HepG2 (cell line): ENCODE measurements at regions not wholly inside any gene's neighbourhood (a gene's known extent, or its start where the extent isn't known, plus 50 kb on each side); places are given as distances from the start of the nearest gene placed in this dataset.

ENCODE experiments used
- ATAC-seq: fragments of 200-7000 bp; cut with Tn5 transposase; 3 replicates; pipeline ENCODE4 v1.9.1; 2020; ENCODE audit warnings: mild to moderate bottlenecking, moderate library complexity
- BruUV-seq: library from RNA; stranded (reverse); fragments of 400-500 nt; replicated peaks from 2 replicates; lab custom pipeline; 2021; lab: Mats Ljungman, UMichigan
- CTCF ChIA-PET: fragments of 300-600 bp; formaldehyde crosslinking; extraction: SDS; loops from one replicate; lab custom pipeline; 2021; ENCODE audit warnings: low total read pairs, inconsistent platforms, low intra/inter-chr PET ratio; lab: Yijun Ruan, JAX
- POLR2A ChIA-PET: fragments of 350-600 bp; sonication (Branson Sonifier 250); formaldehyde crosslinking; loops from one replicate; lab custom pipeline; 2020; ENCODE audit warnings: antibody characterized with exemption, inconsistent platforms; lab: Yijun Ruan, JAX
- DNase-seq: peaks from one replicate; pipeline ENCODE4 v3.0.0-alpha.2; 2015; ENCODE audit warnings: low spot score
- FAIRE-seq: peaks from 3 replicates; lab custom pipeline; 2011; peaks lifted over from hg19 to GRCh38; lab: Jason Lieb, UNC
- H2AFZ ChIP-seq: one replicate; pipeline ENCODE4 v1.6.1; 2011; ENCODE audit warnings: low read length, inconsistent platforms
- H3K27ac ChIP-seq: fragments of 300-600 bp; 3 replicates; pipeline ENCODE4 v1.8.0; 2011; ENCODE audit warnings: mixed run types, mild to moderate bottlenecking, mixed read lengths, low read length, inconsistent platforms; ENCODE audit not compliant: insufficient read depth; ENCODE audit errors: extremely low read length
- H3K27me3 ChIP-seq, 2 experiments: fragments of 200-600 bp in 1 of 2; 2 replicates in 1 of 2; 3 replicates in 1 of 2; pipeline versions ENCODE4 v1.6.0 to v1.8.0; 2011; ENCODE audit warnings: low read length in 2 of 2, mild to moderate bottlenecking in 2 of 2, moderate library complexity in 2 of 2, inconsistent platforms in 1 of 2; ENCODE audit not compliant: insufficient read depth in 2 of 2, control insufficient read depth in 1 of 2
- H3K36me3 ChIP-seq, 2 experiments: fragments of 200-600 bp in 1 of 2; replicated peaks in 1 of 2; 2 replicates in 1 of 2; 3 replicates in 1 of 2; pipeline versions ENCODE4 v1.5.1 to v1.8.0; 2011; ENCODE audit warnings: low read length in 2 of 2, inconsistent platforms in 1 of 2; ENCODE audit not compliant: insufficient read depth in 2 of 2, control insufficient read depth in 1 of 2
- H3K4me1 ChIP-seq: 2 replicates; pipeline ENCODE4 v1.5.1; 2012; ENCODE audit warnings: low read length, inconsistent platforms; ENCODE audit not compliant: insufficient read depth
- H3K4me2 ChIP-seq: 2 replicates; pipeline ENCODE4 v1.6.0; 2011; ENCODE audit warnings: low read depth, low read length, inconsistent platforms
- H3K4me3 ChIP-seq, 3 experiments: fragments of 200-600 bp in 1 of 3; sonication (generic), shearing (Covaris generic) in 1 of 3; replicated peaks in 1 of 3; 2 replicates each; pipeline ENCODE4 v1.5.1; 2011 to 2016; ENCODE audit warnings: low read length in 3 of 3, inconsistent platforms in 2 of 3, low read depth in 2 of 3, mild to moderate bottlenecking in 2 of 3, control low read depth in 1 of 3, mixed read lengths in 1 of 3; ENCODE audit not compliant: insufficient read depth in 1 of 3
- H3K79me2 ChIP-seq: one replicate; pipeline ENCODE4 v1.6.1; 2011; ENCODE audit warnings: low read length, inconsistent platforms; ENCODE audit not compliant: insufficient read depth
- H3K9ac ChIP-seq: 2 replicates; pipeline ENCODE4 v1.6.0; 2011; ENCODE audit warnings: mild to moderate bottlenecking, low read depth, low read length, inconsistent platforms; ENCODE audit not compliant: insufficient read depth
- H3K9me3 ChIP-seq: 2 replicates; pipeline ENCODE4 v1.5.1; 2012; ENCODE audit warnings: mild to moderate bottlenecking, low read length
- H4K20me1 ChIP-seq: 2 replicates; pipeline ENCODE4 v1.6.0; 2011; ENCODE audit warnings: inconsistent platforms, mild to moderate bottlenecking, low read length, moderate library complexity; ENCODE audit not compliant: insufficient read depth
- BRCA1 ChIP-seq: sonication (generic); formaldehyde crosslinking; IDR thresholded peaks from 2 replicates; pipeline ENCODE4 v1.4.0; 2020; ENCODE audit warnings: missing genetic modification reagents
- CREB3 ChIP-seq: sonication (generic); formaldehyde crosslinking; IDR thresholded peaks from 2 replicates; pipeline ENCODE4 v1.5.0; 2020; ENCODE audit warnings: missing genetic modification reagents
- FOSL1 ChIP-seq: sonication (generic); formaldehyde crosslinking; IDR thresholded peaks from 2 replicates; pipeline ENCODE4 v1.9.0; 2021; ENCODE audit warnings: missing genetic modification reagents, borderline replicate concordance
- HOXA3 ChIP-seq: sonication (generic); formaldehyde crosslinking; IDR thresholded peaks from 2 replicates; pipeline ENCODE4 v1.5.0; 2020; ENCODE audit warnings: missing genetic modification reagents
- NR1H2 ChIP-seq: sonication (generic); formaldehyde crosslinking; IDR thresholded peaks from 2 replicates; pipeline ENCODE4 v1.8.1; 2022; ENCODE audit warnings: low read depth, missing genetic modification reagents, borderline replicate concordance
- RORA ChIP-seq: sonication (generic); formaldehyde crosslinking; IDR thresholded peaks from 2 replicates; pipeline ENCODE4 v1.5.0; 2020; ENCODE audit warnings: mild to moderate bottlenecking, missing genetic modification reagents, moderate library complexity
- TAF15 ChIP-seq: fragments of 200-400 bp; formaldehyde crosslinking; IDR thresholded peaks from one replicate; pipeline ENCODE4 v1.6.1; 2018; ENCODE audit warnings: mild to moderate bottlenecking, low read depth, low read length; ENCODE audit not compliant: poor library complexity, severe bottlenecking
- TEAD3 ChIP-seq: optimal IDR thresholded peaks from 2 replicates; pipeline ENCODE3; 2016; ENCODE audit warnings: borderline replicate concordance
- ZBTB2 ChIP-seq: sonication (generic); formaldehyde crosslinking; IDR thresholded peaks from 2 replicates; pipeline ENCODE4 v1.8.0; 2022; ENCODE audit warnings: low read depth, missing genetic modification reagents
- ZBTB39 ChIP-seq: sonication (generic); formaldehyde crosslinking; IDR thresholded peaks from 2 replicates; pipeline ENCODE4 v1.5.0; 2020; ENCODE audit warnings: missing genetic modification reagents
- ZFP82 ChIP-seq: sonication (generic); formaldehyde crosslinking; IDR thresholded peaks from 2 replicates; pipeline ENCODE4 v1.5.1; 2020; ENCODE audit warnings: mild to moderate bottlenecking, missing genetic modification reagents, borderline replicate concordance
- ZNF335 ChIP-seq: sonication (generic); formaldehyde crosslinking; IDR thresholded peaks from 2 replicates; pipeline ENCODE4 v1.4.0; 2020; ENCODE audit warnings: missing genetic modification reagents
- ZNF350 ChIP-seq: sonication (generic); formaldehyde crosslinking; IDR thresholded peaks from 2 replicates; pipeline ENCODE4 v1.4.0; 2020; ENCODE audit warnings: mild to moderate bottlenecking, low read depth, missing genetic modification reagents, borderline replicate concordance
- ZNF530 ChIP-seq: sonication (generic); formaldehyde crosslinking; IDR thresholded peaks from 2 replicates; pipeline ENCODE4 v1.5.0; 2020; ENCODE audit warnings: low read depth, mild to moderate bottlenecking, missing genetic modification reagents
- ZNF709 ChIP-seq: sonication (generic); formaldehyde crosslinking; IDR thresholded peaks from 2 replicates; pipeline ENCODE4 v1.5.0; 2020; ENCODE audit warnings: mild to moderate bottlenecking, missing genetic modification reagents
- ZNF800 ChIP-seq: sonication (generic); formaldehyde crosslinking; IDR thresholded peaks from 2 replicates; pipeline ENCODE4 v1.4.0; 2020; ENCODE audit warnings: missing genetic modification reagents
- WGBS: methylation state at CpG from one replicate; pipeline ENCODE4 v1.1.6; 2017; ENCODE audit warnings: low lambda C conversion rate; 5-methylcytosine and 5-hydroxymethylcytosine counted together
- in situ Hi-C: cut with HindIII; loops from 2 replicates; pipeline ENCODE4 v1.10.0; 2017; ENCODE audit warnings: low pct_unique_long_range_greater_than_20kb; ENCODE audit not compliant: extremely low pct_ligation_motif_present
- intact Hi-C: fragments of 100-400 bp; cut with micrococcal nuclease; formaldehyde crosslinking; loops from one replicate; pipeline ENCODE4 v1.10.0; 2022; ENCODE audit not compliant: unreplicated experiment
- TF ChIP-seq, protein P1 (sequence below): IDR thresholded peaks from 2 replicates; pipeline ENCODE4 v1.6.1; 2016; ENCODE audit warnings: low read depth, borderline replicate concordance

DNA sequence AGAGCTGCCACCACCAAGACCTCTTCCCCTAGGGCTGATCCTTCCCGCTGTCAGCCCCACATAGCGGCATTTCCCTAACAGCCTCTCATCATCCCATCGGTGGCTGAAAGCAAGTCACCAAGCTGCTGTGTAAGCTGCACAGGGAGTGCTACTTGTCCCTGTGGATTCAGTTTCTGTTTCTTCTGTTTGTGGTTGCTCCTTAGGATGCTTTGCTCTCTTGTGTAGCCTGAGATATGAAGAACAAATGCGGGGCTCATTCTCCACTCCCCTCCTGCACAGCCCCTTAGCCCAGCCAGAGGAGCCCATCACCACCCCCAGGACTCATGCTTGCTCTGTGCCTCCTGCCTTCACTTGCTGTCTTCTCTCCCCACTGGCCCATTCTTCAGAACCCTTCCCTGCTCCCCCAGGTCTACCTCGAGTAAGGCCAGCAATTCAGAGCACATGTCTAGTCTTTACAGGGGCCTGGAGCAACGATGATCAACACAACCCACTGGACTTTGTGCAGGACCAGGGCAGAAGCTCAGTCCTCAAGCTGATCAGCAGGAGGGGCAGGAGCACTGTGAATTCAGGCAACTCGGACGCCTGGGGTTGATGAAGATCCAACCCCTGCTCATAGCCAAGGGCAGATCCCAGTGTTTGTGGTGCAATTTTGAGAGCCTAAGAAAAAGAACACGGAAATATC lies 82.6 kb upstream of the GALNT2 start:
- Histone ChIP-seq H3K79me2 (no peaks in the 10 kb centered on the region), H3K27me3 (0 out of 5 replicates have a peak, but pooled peaks cover 0 to 7% of the 10 kb centered on the region in 2 experiments), H4K20me1 (no peaks in the 10 kb centered on the region), H3K4me1 (peaks cover 25% of the 10 kb centered on the region), H3K4me3 (no peak overlapping the region), H3K27ac (no peak overlapping the region), H3K4me2 (0 out of 2 replicates have a peak overlapping the region, but pooled peaks have one; percentile 1), H2AFZ (no peak overlapping the region), H3K36me3 (no peaks in the 10 kb centered on the region), H3K9me3 (no peaks in the 10 kb centered on the region), H3K9ac (no peak overlapping the region)
- no TSS peak for BruUV-seq
- in situ Hi-C loops (no loop called here), intact Hi-C loops (loop anchor here (5.0 kb wide), 1 partner anchor 328 kb away; no protein-coding TSS in a partner anchor)
- peak; percentile 92 for ATAC-seq
- WGBS: 40% methylated on average over 8 of the region's 9 CpGs
- DNase-seq: peak; percentile 37
- ChIA-PET POLR2A (no interaction called here), CTCF (no interaction called here)
- FAIRE-seq: no peak
- TF ChIP-seq ZBTB2 (CRISPR knock-in tag) (no peak), ZNF335 (CRISPR knock-in tag) (no peak), BRCA1 (CRISPR knock-in tag) (no peak), CREB3 (CRISPR knock-in tag) (no peak), HOXA3 (CRISPR knock-in tag) (no peak), ZNF350 (CRISPR knock-in tag) (no peak), ZFP82 (CRISPR knock-in tag) (no peak), ZNF800 (CRISPR knock-in tag) (no peak), TEAD3 (CRISPR knock-in tag) (peak; percentile 10), TAF15 (no peak), RORA (CRISPR knock-in tag) (no peak), ZBTB39 (no peak), NR1H2 (CRISPR knock-in tag) (no peak), ZNF709 (CRISPR knock-in tag) (no peak), ZNF530 (CRISPR knock-in tag) (no peak), FOSL1 (CRISPR knock-in tag) (no peak)
- TF ChIP-seq, protein P1, sequence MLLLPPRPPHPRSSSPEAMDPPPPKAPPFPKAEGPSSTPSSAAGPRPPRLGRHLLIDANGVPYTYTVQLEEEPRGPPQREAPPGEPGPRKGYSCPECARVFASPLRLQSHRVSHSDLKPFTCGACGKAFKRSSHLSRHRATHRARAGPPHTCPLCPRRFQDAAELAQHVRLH: no peak
